ENCODE measurements at regions not wholly inside any gene's neighbourhood (a gene's known extent, or its start where the extent isn't known, plus 50 kb on each side); places are given as distances from the start of the nearest gene placed in this dataset.

- H3K9me3 ChIP-seq (ENCODE audit: low read length), result no peaks in the 10 kb centered on the region
- H3K4me3 ChIP-seq (ENCODE audit: low read depth, low read length, poor library complexity, severe bottlenecking), result no peak overlapping the region
- no peaks in the 10 kb centered on the region for H3F3A ChIP-seq (ENCODE audit: insufficient read depth, low read length)
- H3K36me3 ChIP-seq (ENCODE audit: insufficient read depth, low read length), result no peaks in the 10 kb centered on the region
- no peaks in the 10 kb centered on the region for H3K9me2 ChIP-seq (ENCODE audit: low read depth, low read length)
- H4K20me1 ChIP-seq (ENCODE audit: insufficient read depth, low read length), result no peaks in the 10 kb centered on the region
- TF ChIP-seq EZH2 (IDR thresholded peaks at IDR 0.05; ENCODE audit: borderline replicate concordance, low read length) (no peak), CTCF (IDR thresholded peaks at IDR 0.05; ENCODE audit: low read length) (no peak)
- no peak overlapping the region for H3K4me2 ChIP-seq (ENCODE audit: low read length)
- H3K4me1 ChIP-seq (ENCODE audit: insufficient read depth, low read length, severe bottlenecking), result no peaks in the 10 kb centered on the region
- no peak overlapping the region for H2AFZ ChIP-seq (ENCODE audit: low read length)
- H3K79me2 ChIP-seq (ENCODE audit: insufficient read depth, low read length), result no peaks in the 10 kb centered on the region
- no peaks in the 10 kb centered on the region for H3K27me3 ChIP-seq (ENCODE audit: insufficient read depth, low read length)
- H3K9ac ChIP-seq (ENCODE audit: low read length), result no peak overlapping the region
- H3K27ac ChIP-seq (ENCODE audit: low read depth, low read length, poor library complexity, severe bottlenecking), result no peak overlapping the region
Measured at GRCh38 chr2:81093031-81093430, 788.5 kb upstream of the LRRTM1 start.

DNA sequence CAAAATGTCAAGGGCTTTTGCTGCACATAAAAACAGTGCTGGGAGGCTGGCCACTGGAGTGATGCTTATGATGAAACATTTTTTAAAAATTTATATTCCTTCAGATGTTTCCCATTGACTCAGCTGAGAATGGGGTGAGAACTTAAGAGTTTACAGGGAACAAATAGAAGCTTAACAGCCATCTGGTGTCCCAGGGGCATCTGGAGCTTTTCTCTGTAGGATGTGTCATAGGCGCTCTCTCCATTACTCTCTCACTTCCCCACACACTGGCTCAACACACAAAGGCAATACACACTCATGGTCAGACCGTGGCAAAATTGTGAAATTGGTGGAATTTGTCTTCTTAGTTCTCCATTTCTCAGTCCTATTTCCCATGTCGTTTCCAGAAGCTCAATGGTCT, 783.1 kb upstream of the LRRTM1 start:
- H3K9ac ChIP-seq (ENCODE audit: low read length), result no peak overlapping the region
- TF ChIP-seq CTCF (IDR thresholded peaks at IDR 0.05; ENCODE audit: low read length), result no peak
- no peak for TF ChIP-seq EZH2 (IDR thresholded peaks at IDR 0.05; ENCODE audit: borderline replicate concordance, low read length)
- no peaks in the 10 kb centered on the region for H3K27me3 ChIP-seq (ENCODE audit: insufficient read depth, low read length)
- no peaks in the 10 kb centered on the region for H3K79me2 ChIP-seq (ENCODE audit: insufficient read depth, low read length)
- H3K4me3 ChIP-seq (ENCODE audit: low read depth, low read length, poor library complexity, severe bottlenecking), result no peak overlapping the region
- no peaks in the 10 kb centered on the region for H3K9me2 ChIP-seq (ENCODE audit: low read depth, low read length)
- H3F3A ChIP-seq (ENCODE audit: insufficient read depth, low read length), result no peaks in the 10 kb centered on the region
- no peaks in the 10 kb centered on the region for H3K36me3 ChIP-seq (ENCODE audit: insufficient read depth, low read length)
- no peak overlapping the region for H2AFZ ChIP-seq (ENCODE audit: low read length)
- H4K20me1 ChIP-seq (ENCODE audit: insufficient read depth, low read length), result no peaks in the 10 kb centered on the region
- no peak overlapping the region for H3K4me2 ChIP-seq (ENCODE audit: low read length)
- H3K9me3 ChIP-seq (ENCODE audit: low read length), result no peaks in the 10 kb centered on the region
- no peak overlapping the region for H3K27ac ChIP-seq (ENCODE audit: low read depth, low read length, poor library complexity, severe bottlenecking)
- no peaks in the 10 kb centered on the region for H3K4me1 ChIP-seq (ENCODE audit: insufficient read depth, low read length, severe bottlenecking)

DNA sequence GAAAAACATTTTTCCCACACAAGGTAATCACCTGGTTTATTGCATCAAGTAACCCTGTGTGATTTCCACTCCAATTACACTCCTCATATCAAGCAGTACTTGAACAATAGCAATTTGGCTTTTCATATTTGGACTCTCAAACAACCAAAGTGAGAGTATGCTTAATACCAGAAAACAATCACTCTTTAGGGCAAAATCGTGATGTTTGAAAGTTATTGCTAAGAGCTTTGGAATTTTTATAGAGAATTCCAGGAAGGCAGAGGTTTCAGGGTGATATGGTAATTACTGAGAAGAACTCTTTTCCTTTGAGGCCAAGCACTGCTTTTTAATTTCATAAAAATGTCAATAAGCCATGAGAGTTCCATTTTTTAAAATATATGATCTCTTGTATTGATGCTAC, 779.5 kb upstream of the LRRTM1 start:
- Histone ChIP-seq H3K27ac (ENCODE audit: low read depth, low read length, poor library complexity, severe bottlenecking) (no peak overlapping the region), H3K9me3 (ENCODE audit: low read length) (no peaks in the 10 kb centered on the region), H3K4me1 (ENCODE audit: insufficient read depth, low read length, severe bottlenecking) (no peaks in the 10 kb centered on the region), H3K4me2 (ENCODE audit: low read length) (no peak overlapping the region), H4K20me1 (ENCODE audit: insufficient read depth, low read length) (no peaks in the 10 kb centered on the region), H3K4me3 (ENCODE audit: low read depth, low read length, poor library complexity, severe bottlenecking) (no peak overlapping the region), H2AFZ (ENCODE audit: low read length) (no peak overlapping the region), H3K9me2 (ENCODE audit: low read depth, low read length) (0 out of 2 replicates have a peak, but pooled peaks cover 1% of the 10 kb centered on the region), H3F3A (ENCODE audit: insufficient read depth, low read length) (no peaks in the 10 kb centered on the region), H3K9ac (ENCODE audit: low read length) (no peak overlapping the region), H3K36me3 (ENCODE audit: insufficient read depth, low read length) (no peaks in the 10 kb centered on the region), H3K79me2 (ENCODE audit: insufficient read depth, low read length) (no peaks in the 10 kb centered on the region), H3K27me3 (ENCODE audit: insufficient read depth, low read length) (no peaks in the 10 kb centered on the region)
- TF ChIP-seq EZH2 (IDR thresholded peaks at IDR 0.05; ENCODE audit: borderline replicate concordance, low read length) (no peak), CTCF (IDR thresholded peaks at IDR 0.05; ENCODE audit: low read length) (no peak)
